HFFc6 (cell line): ENCODE measurements at regions not wholly inside any gene's neighbourhood (a gene's known extent, or its start where the extent isn't known, plus 50 kb on each side); places are given as distances from the start of the nearest gene placed in this dataset.
A peak's percentile ranks its signal among the peaks of the same experiment; 100 is the strongest.

Source experiments
- DNase-seq: peaks from one replicate; pipeline ENCODE4 v3.0.0-alpha.2; 2018
- H3K27ac Mint-ChIP-seq: 2 replicates; pipeline ENCODE4 v1.8.0; 2020; ENCODE audit warnings: mild to moderate bottlenecking, mixed read lengths
- H3K27me3 Mint-ChIP-seq: 2 replicates; pipeline ENCODE4 v1.8.0; 2021; ENCODE audit warnings: mild to moderate bottlenecking, moderate library complexity, mixed read lengths; ENCODE audit not compliant: insufficient read depth
- H3K36me3 Mint-ChIP-seq: 2 replicates; pipeline ENCODE4 v1.8.0; 2021; ENCODE audit warnings: low read depth, mixed read lengths
- H3K4me1 Mint-ChIP-seq: 2 replicates; pipeline ENCODE4 v1.8.0; 2020; ENCODE audit warnings: low read depth, mixed read lengths
- H3K4me3 Mint-ChIP-seq: 2 replicates; pipeline ENCODE4 v1.8.0; 2020; ENCODE audit warnings: mild to moderate bottlenecking, moderate library complexity, mixed read lengths
- H3K9me3 Mint-ChIP-seq: 2 replicates; pipeline ENCODE4 v1.8.0; 2020; ENCODE audit warnings: mild to moderate bottlenecking, mixed read lengths
- TF ChIP-seq, protein P1 (sequence below): fragments of 200-600 bp; sonication (generic); IDR thresholded peaks from 2 replicates; pipeline ENCODE4 v1.5.0; 2021; ENCODE audit warnings: antibody characterized with exemption, mild to moderate bottlenecking

DNA sequence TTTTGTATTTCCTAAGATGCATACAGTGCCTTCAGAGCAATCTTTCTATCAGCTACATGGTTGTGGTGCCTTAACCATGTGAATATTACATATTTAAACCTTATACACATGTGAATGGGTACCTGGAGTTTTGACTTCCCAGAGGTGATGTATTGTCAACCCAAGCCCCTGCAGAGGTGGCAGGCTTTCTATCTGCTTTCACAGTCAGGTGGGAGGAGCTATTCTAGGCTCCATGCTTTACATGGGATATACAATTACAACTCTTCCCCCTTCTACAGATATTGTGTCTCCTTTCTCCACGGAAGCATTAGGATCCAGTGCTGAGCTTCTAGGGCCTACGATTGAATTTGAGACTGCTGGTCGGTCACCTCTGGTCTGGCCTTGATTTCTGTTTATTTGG is 89.8 kb upstream of the TUT7 start:
- H3K9me3 Mint-ChIP-seq: no peaks in the 10 kb centered on the region
- peaks cover 9% of the 10 kb centered on the region; the same call in 1 of the 2 replicates for H3K27me3 Mint-ChIP-seq
- H3K27ac Mint-ChIP-seq: no peak overlapping the region
- TF ChIP-seq, protein P1, sequence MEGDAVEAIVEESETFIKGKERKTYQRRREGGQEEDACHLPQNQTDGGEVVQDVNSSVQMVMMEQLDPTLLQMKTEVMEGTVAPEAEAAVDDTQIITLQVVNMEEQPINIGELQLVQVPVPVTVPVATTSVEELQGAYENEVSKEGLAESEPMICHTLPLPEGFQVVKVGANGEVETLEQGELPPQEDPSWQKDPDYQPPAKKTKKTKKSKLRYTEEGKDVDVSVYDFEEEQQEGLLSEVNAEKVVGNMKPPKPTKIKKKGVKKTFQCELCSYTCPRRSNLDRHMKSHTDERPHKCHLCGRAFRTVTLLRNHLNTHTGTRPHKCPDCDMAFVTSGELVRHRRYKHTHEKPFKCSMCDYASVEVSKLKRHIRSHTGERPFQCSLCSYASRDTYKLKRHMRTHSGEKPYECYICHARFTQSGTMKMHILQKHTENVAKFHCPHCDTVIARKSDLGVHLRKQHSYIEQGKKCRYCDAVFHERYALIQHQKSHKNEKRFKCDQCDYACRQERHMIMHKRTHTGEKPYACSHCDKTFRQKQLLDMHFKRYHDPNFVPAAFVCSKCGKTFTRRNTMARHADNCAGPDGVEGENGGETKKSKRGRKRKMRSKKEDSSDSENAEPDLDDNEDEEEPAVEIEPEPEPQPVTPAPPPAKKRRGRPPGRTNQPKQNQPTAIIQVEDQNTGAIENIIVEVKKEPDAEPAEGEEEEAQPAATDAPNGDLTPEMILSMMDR: no peak
- no peak for DNase-seq
- no peaks in the 10 kb centered on the region for H3K4me1 Mint-ChIP-seq
- no peak overlapping the region for H3K4me3 Mint-ChIP-seq
- H3K36me3 Mint-ChIP-seq: no peaks in the 10 kb centered on the region

DNA sequence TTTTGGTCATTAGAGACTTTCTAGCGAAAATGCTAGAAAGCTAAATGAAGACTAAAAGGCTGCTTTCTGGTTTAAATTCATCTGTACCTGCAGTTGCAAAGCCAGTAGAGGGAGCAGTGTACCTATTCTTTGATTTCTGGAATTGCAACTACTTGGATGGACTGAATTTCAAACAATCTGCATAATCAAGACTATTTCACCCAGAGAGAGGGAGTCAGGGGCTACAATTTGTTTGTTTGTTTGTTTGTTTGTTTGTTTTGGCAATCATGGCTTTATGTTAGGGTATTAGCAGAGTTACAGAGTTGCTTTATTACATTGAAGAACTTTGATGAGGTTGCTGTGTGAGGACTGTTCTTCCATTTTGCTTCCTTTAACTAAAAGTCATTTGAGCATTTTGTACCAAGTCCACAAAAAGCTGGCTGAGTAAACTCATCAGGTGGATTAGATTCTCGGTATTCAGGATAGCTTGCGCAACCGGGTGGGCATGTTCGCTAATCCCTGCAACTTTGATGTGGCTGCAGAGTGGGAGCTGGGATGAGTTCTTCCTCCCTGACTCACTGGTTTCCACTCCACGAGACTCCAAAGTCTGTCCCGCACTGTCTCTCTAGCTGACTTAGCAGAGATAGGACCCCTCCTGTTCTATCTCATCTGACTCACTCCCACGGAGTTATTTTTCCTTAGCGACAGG is 80.0 kb upstream of the TUT7 start:
- Mint-ChIP-seq H3K27me3 (peaks cover 9% of the 10 kb centered on the region), H3K36me3 (no peaks in the 10 kb centered on the region), H3K4me1 (peaks cover 17% of the 10 kb centered on the region), H3K9me3 (no peaks in the 10 kb centered on the region; the same call in 1 of the 2 replicates), H3K4me3 (peak overlapping the region; percentile 71), H3K27ac (peak overlapping the region; percentile 50; the same call in 1 of the 2 replicates)
- TF ChIP-seq, protein P1: peak; percentile 82
- peak; percentile 69 for DNase-seq

DNA sequence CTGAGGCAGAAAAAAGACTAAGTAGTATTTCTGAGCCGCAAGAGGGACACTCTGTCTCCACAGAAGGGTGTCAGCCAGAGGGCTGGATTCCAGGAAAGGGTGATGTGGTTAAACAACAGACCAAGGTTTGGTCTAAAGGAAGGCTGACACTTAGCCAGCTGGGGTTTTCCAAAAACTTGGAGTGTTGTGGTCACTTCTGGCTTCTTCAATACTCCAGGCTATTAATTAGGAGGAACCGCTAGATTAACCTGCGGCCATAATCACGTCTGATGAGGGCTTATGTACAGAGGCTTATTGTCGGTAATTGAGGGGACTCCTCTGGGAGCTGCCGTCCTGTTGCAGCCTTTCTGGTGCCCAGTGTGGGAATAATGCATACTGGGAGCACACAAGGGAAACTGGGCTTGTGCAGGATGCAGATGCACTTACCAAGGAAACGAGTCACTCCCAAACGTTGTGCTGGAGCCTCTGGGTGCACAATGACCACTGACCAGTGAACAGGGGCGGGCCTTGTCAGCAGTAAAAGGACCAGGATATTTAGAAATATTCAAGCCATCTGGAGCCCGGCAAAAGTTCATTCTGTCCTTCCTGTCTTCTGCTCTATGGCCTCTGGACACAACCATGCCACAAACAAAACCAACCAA is 70.2 kb upstream of the TUT7 start:
- no peak for DNase-seq
- Mint-ChIP-seq H3K4me1 (no peaks in the 10 kb centered on the region), H3K27me3 (peaks cover 9% of the 10 kb centered on the region; the same call in 1 of the 2 replicates), H3K4me3 (no peak overlapping the region), H3K36me3 (no peaks in the 10 kb centered on the region), H3K9me3 (no peaks in the 10 kb centered on the region), H3K27ac (no peak overlapping the region)
- TF ChIP-seq, protein P1: no peak

DNA sequence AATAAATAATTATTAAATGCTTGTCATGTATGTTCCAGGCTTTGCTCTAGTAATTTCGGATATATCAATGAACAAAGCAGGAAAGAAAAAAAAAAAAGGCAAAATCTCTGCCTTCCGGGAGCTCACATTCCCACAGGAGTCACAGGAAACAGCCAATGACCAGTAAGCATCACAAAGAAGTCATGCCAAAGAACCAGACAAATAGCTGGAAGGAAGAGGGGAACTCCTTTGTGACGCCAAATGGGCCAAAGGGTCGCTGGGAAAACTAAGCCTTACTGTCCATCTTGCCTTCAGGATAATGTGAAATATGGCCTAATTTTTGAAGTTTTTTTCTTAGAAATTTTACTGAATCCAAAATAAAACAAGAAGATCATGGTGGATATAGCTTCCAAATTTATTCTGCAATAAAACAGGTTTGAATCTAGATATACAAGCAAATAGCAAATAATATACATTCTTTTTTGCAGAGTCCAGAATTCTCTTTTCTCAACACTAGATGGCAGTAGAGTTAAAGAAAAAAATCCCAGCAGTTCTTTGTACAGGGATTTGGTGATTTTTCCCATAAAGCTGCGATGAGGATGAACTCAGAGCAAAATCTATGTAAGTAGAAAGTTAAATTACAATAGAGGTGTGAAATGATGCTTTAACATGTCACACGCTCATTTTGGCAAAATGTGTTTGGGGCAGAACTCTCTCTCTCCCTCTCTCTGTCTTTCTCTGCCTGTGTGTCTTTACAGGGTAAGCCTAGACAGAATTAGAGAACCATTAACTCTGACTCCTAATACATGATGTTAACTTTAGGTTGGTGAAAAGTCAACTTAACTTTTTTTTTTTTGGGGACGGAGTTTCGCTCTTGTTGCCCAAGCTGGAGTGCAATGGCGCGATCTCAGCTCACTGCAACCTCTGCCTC is 60.0 kb upstream of the TUT7 start:
- TF ChIP-seq, protein P1: peak; percentile 91
- Mint-ChIP-seq H3K36me3 (no peaks in the 10 kb centered on the region), H3K27me3 (peaks cover 7% of the 10 kb centered on the region), H3K27ac (no peak overlapping the region), H3K9me3 (no peaks in the 10 kb centered on the region), H3K4me1 (no peaks in the 10 kb centered on the region), H3K4me3 (no peak overlapping the region)
- DNase-seq: peak; percentile 43

DNA sequence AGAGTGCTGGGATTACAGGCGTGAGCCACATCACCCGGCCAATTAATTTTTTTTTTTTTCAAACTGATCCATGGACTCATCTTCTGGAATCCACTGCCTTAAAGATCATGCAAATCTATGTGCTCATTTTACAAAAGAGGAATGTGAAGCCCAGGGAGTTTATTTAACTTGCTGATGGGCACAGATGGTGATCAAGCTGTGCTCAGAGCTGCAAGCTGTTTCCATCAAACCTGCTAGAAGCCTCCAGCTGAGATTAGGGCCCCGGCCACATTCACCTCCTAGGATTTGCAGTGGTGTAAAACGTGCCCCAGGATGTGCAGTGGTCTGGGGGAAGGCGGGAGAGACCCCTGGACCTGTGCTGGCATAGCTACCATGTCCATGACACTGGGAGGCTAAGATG is 56.1 kb upstream of the TUT7 start:
- H3K9me3 Mint-ChIP-seq: no peaks in the 10 kb centered on the region
- DNase-seq: no peak
- H3K27me3 Mint-ChIP-seq: peaks cover 4% of the 10 kb centered on the region
- H3K36me3 Mint-ChIP-seq: no peaks in the 10 kb centered on the region
- no peak overlapping the region for H3K27ac Mint-ChIP-seq
- TF ChIP-seq, protein P1: no peak
- H3K4me1 Mint-ChIP-seq: peaks cover 33% of the 10 kb centered on the region
- no peak overlapping the region for H3K4me3 Mint-ChIP-seq
